DMS53 (cell line): ENCODE measurements at regions not wholly inside any gene's neighbourhood (a gene's known extent, or its start where the extent isn't known, plus 50 kb on each side); places are given as distances from the start of the nearest gene placed in this dataset.

Source experiments
- DNase-seq: peaks from one replicate; lab custom pipeline; 2025; lab: John Stamatoyannopoulos, UW

DNA sequence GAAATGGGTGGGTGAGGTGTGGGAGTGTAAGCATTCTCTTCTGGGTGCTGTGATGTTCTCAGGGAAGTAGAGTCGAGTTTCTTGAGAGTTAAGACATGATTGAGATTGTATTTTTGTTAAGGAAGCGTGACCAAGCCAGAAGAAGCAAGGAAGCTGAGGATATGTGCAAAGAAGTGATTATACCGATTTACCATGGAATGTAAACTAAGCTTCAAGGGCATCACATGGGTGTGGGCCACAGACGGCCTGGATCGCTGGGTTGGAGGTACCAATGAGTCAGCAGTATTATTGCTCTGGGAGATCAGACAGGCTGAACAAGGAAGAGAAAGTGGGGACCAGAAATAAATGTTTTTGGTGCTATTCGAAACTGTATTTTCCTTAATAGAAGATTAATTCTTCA lies 184.1 kb upstream of the GMDS start:
- DNase-seq, result no peak

DNA sequence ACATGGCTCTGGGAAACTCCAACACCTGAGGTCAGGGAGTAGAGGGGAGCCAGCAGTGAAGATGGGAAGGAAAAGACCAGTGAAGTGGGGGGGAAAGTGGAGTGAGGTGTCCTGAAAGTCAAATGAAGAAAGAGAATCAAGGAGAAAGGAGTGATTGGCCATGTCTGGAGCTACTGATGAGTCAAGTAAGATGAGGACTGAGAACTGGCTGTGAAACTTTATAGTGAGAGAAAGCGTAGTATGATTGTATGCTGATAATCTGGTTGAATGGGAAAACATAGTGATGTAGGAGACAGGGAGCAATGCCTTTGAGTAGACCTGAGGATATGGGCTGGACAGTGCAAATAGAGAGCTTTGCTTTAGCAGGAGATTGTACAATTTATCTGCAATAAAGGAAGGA lies 183.6 kb upstream of the GMDS start:
- no peak for DNase-seq

DNA sequence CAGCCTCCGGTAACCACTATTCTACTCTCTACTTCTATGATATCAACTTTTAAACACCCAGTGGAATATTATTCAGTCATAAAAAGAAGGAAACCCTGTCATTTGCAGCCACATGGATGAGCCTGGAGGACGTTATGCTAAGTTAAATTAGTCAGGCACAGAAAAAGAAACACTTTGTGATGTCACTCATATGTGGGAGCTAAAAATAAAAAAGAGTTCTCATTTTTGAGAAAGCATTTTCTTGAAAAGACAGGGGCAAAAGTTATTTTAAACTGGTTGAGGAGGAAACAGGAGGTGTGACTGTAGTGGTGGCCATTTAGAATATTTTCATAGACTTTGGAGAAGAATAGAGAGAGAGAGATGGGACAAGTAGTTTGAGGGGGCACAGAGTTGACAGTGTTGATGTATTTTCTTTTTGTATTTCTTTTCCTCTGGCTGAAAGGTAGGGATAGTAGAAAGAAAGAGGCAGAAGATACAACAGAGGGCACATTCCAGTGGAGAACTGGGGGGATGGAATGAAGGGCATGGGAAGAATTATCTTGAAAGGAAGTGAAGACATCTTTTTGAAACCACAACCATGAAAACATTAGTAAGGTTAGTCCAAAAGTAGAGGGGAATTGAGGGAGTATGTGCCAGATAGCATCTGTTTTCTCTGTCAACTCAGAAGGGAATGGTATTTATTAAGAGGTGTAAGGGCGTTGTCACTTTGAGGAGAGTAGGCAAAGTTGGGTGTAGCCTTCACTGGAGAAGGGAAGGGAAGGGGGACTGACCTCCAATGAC lies 181.3 kb upstream of the GMDS start:
- no peak for DNase-seq

DNA sequence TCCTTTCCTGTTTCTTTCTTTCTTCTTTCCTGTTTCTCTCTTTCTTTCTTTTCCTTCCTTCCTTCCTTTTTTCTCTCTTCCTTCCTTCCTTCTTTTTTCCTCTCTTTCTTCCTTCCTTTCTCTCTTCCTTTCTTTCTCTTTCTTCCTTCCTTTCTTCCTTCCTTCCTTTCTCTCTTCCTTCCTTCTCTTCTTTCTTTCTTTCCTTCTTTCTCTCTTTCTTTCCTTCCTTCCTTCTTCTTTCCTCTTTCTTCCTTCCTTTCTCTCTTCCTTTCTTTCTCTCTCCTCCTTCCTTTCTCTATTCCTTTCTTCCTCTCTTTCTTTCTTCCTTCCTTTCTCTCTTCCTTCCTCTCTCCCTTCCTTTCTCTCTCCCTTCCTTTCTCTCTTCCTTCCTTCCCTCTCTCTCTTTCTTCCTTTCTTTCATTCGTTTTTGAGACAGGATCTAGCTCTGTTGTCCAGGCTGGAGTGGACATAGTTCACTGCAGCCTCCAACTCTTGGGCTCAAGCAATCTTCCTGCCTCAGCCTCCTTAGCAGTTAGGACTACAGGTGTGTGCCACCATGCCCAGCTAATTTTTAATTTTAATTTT lies 170.8 kb upstream of the GMDS start:
- no peak for DNase-seq

DNA sequence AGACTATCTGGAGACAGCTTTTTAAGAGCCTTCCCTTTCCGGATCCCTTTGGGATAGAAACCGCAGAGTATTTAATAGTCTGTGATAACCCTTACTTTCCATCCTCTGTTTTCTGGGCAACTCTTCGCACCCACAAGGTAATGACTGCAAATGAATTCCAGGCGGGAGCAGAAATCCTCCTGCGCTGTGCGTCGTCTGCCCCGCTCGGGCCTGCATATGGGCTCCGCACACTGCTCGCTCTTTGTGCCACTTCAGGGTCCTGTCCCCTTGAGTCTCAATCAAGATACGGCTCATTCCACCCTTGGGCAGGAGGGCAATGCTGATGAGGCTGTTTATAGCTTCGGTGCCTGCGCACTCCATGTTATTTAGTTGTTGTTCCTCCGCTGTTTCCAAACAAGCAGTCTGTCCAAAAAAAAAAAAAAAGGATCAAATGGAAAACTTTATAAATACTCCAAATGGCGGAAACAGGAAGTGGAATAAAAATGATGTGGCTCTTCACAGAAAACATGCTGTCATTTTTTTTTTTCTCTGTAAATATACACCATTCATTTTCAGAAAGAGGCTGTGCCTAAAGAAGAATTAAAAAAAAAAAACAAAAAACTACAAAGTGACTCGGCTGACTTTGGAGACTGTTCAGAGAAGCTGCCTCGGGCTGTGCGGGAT lies 169.6 kb upstream of the GMDS start:
- DNase-seq, result no peak

DNA sequence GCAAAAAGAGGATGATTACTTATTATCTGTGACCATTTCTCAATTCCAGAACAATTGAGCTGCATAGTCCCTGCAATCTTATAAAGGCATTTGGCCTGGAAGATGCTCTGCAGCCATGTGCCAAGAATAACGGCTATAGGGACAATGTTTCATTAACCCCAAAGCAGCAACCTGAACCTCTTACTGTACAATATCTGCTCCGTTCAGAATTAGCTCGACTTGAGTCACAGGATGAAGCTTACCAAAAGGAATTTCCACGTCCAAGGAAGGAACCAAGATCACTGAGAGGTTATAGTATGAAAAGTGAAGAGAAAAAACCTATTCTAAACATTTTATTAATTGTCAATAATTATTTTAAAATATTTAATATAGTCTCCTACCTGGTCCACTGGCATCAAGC lies 167.3 kb upstream of the GMDS start:
- no peak for DNase-seq

DNA sequence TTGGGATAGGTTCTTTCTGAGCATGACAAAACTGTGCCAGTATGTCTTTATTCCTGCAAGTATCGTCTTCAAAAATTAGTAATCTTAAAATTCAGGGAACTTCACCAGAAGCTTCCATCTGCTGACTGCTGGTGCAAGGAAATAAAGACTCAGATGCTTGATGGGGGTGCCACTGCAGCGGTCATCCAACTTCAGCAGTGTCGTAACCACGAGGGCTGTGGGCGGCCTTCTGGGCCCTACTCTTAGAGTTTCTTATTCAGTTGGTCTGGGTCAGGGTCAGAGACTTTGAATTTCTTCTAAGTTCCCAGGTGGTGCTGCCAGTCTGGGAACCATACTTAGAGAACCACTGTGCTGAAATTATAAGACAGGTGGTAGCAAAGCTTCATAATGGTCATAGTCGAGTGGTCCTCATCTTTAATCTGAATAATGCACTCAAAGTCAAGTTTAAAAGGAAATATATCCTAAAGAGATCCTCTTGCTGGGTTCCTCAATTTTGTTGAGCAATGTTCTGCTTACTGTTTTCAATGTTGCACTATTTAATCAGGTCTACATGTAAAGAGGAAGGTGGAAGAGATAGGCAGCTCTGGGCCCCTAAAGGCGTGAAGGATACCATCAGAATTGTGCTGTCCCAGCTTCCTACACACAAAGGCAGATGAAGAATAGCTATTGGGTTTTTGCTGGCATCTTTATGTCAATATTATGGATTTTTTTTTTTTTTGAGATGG lies 165.4 kb upstream of the GMDS start:
- no peak for DNase-seq

DNA sequence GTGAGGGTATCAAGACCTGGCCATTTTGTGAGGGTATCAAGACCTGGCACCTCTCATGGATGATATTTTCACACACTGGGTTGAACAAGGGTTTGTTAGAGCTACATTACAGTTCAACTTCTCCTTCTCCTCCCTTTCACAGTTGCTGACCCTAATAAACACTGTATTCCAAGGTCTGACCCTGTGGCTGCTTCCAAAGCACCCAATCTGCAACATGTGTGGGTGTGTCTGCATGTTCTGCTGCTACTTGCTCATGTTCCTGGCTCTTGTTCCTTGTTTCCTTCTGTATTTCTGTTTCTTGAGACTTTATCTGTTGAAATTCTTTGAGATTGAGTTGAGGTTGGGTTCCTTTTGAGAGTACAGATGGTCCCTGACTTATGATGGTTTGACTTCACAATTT lies 162.1 kb upstream of the GMDS start:
- DNase-seq, result no peak

DNA sequence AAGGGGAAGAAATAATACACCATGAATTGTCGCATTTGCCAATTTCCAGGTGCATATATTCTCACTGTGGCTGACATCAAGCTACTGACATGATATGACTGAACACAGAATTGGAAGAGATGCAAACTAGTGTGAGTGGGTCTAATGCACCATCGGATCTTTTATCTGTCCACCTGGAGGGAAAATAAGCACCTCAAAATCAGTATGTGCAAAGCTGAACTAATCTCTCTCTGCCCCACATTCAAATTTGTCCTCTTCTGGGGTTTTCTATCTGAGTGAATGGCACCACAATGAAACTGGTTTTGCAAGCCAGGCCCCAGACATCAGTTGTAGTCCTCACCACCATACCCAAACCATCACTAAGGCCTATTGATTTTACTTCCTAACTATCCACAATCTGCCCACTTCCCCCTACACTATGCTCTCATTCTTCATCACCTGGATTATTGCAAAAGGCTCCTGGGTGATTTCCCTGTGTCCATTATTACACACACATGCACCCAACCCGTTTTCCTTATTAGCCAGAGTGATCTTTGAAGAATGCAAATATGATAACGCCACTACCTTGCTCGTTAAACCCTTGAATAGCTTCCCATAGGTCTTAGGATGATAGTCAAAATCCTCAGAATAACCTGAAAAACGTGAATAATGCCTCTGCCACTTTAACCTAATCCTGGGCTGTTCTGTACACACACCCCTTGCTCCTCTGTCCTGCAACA lies 159.0 kb upstream of the GMDS start:
- no peak for DNase-seq

DNA sequence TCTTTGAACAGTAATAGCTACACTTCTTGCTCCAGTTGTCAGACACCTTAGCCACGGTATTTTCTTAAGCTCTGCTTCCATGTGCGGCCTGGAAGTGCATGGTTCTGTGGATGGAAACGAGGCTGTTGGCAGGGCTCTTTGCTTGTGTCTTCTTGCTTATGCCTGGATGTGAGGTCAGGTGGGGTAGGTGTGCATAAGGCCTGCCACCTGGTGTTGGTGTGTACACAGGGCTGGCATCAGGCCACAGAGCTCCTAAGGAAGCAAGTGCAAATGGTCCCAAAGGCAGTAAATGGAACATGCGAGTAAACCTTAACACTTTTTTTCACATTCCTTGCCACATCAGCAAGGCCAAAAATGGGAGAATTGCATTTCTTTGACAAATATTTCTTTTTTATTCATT lies 158.1 kb upstream of the GMDS start:
- peak; percentile 89 for DNase-seq

DNA sequence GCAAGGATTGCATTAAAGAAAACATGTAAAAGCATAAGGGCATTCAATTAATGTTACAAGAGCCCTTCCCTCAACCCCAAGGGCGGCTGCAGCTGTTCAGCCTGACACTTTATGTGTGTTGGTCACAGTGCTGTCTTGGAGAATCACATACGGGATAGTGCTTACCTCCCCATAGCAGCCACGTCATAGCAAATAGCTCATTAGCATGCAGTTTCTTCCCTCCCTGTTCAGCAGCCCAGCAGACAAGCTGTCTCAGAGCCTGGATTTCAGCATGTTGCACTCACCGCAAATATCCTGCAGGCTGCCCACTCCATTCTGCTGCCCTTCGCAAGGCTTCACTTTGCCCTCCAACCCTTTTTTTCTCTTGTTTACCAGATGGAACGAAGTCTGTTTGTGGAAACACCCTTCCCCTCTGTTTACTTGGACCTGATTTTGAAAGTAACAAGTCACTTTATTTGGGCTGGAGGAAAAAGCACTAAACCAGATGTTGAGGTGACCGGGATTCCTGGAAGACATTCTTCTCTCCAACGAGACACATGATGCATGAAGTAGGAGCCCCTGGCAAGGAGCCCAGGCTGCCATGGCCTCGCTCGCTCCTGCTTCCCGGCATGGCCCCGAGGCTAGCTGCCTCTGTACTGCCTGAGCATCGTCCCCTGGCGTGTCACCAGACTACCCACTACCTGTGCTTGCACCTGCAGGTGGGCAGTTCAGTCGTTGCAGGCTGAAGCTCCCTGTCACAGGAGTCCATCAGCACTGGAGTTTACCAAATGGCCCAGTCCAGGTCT lies 151.6 kb upstream of the GMDS start:
- DNase-seq, result no peak

DNA sequence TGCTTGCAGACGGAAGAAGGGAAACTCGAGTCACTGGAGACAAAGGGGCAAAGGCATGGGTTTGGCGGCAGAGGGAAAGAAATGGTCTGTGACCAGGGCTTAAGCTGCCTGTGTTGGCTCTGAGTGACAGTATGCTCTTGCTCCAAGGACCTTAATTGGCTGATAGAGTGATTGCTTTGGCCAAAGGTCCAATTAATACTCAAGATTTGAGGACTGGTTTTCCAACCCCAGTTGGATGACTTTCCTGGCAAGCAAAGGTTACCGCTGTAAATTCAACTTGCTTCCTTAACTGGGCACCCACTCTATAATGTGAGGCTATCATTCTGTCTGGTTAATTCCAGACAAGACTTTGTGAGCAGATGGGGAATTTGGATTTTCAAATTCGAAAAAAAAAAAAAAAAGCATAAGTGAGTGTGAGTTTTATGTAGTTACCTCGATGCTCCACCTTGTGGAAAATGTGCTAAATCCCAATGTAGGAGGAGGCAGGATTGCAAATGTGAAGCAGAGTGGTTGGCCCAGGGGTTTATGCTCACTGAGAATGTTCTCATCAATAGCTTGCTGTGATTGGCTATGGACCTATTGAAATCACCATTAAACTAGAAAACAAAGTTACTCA lies 150.7 kb upstream of the GMDS start:
- no peak for DNase-seq

DNA sequence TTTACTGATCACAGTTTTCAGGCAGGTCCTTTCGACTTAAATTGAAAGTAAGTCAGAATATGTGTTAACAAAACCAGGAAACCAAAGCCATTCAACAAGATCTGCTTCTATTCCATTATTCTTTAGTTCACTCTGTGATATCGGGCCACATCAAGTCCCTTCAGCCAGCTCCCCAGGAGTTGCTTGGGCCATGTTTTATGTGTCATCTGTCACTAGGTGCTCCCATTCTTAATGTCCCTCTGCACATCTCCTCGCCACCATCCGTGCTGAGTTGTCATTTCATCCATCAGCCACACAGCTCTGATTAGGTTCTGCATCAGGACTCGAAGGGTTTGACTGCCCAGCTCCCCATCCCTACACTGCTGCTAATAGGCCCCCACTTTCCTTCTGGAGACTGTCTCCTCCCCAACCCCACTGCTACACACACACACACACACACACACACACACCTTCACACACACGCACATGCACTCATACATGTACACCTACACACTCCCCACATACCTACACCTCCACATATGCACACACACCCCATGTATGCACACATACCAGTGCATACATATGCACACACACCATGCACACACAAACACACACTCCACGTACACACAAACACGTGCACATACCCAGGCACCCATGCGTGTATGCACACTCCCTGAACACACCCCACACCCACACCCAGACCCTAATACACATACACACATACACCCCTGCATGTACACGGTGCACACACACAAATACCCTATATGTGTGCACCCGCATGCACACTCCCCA lies 143.3 kb upstream of the GMDS start:
- no peak for DNase-seq

DNA sequence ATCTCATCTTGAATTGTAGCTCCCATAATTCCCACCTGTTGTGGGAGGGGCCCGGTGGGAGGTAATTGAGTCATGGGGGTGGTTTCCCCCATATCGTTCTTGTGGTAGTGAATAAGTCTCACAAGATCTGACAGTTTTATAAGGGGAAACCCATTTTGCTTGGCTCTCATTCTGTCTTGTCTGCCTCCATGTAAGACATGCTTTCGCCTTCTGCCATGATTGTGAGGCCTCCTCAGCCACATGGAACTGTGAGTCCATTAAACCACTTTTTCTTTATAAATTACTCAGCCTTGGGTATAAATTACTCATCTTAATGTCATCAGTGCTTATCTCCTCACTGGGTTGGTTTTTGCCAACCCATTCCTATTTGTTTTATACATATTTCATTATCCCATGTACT lies 142.0 kb upstream of the GMDS start:
- DNase-seq, result no peak

DNA sequence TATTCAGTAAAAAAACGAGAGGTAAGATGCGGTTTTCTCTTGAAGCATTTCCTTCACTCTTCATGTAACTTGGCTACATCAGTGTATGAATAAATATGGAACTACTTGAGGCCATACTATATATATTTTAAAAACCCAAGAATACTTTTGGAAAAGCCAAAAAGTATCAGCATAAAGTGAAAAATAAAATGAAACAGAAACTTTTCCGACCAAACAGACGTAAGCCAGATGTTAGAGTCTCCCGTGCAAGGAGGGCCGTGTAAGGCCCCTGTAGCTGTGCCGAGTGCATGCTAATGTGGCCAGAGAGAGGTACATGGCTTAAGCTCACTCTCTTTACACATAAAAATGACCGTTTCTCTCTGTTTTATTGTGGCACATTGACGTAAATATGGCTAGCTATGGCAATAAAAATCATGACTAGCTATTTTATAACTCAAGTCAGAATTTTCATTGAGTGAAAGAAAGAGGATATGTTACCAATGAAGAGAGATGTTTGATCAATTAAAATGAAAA lies 140.1 kb upstream of the GMDS start:
- DNase-seq, result no peak

DNA sequence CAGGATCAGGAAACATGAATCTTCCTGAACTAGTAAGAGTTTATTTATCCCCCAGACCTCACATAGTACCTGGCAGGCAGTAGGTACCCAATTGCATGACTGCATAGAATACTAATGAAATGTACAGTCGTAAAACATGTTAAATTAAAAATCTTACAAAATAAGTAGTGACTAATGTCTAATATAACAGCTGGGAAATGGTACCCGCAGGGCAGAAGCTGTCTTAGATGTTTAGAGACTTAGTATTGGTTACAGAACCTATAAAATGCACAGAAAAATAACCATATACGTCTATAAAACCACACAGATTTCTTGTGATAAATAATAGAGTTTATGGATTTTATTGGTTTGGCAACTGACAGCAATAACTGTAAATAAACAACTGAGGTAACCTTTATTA lies 139.1 kb upstream of the GMDS start:
- DNase-seq, result no peak

DNA sequence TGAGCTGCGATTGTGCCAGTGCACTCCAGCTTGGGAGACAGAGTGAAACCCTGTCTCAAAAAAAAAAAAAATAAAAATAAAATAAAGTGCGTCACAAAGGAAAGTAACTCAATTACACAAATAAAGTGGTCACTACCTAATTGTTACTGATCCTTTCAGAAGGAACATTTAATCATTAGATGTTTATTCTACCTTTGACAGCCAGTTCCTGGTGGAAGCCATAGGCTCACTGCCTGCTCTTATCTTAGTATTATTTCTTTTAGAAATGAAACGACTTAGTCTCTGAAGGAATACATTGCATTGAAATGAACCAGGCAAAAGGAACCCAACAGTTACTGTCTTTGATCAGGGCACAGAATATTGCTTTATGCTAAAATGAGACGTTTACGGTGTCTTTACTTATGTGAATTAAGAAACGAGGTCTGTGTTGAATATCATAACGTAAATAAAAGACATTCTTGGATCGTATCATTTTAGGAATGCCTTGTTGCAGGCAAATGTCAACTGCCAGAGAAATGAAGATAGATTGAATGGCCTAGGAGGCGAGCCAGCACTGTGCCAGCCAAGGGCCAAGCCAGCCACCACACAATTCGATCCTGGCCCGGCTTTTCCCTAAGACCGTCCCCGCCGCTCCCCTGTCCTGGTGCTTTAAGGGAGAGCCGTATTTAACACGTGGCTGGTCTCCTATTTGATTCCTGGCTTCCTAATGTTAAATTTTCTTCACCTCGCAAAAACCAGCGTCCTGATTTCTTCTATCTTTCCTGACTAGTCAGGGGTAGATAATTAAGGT lies 136.7 kb upstream of the GMDS start:
- no peak for DNase-seq

DNA sequence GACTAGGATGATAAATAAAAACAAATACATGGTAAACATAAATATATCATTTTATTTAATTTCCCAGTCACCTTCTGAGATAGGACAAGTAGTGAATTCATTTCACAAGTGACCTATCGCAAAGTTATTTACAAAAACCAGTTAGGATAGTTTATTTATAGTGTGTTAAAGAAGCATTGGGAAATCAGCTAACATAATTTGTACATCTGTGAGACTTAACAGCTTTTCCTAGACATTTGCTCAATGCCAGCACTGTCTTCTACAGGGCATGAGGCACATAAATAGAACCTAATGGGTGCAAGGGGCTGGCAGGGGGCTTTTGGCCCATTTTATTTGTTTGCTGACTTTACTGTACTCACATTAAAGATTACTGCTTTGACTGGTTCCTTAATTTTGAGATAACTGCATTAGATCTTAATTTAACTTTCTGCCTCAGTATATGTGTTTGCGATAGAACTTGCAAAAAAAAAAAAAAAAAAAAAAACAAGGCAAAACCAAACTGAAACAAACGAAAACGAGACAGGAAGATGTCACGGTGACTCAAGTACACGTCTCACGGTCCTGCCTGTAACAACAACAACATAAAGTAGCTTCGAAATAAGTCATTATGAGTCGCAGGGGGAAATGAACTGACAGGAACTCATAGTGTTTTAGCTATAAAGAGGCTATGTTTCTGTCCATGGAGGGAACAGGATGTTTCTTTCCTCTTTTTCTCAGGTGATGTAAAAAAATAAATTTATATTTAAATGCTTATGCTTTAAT lies 133.7 kb upstream of the GMDS start:
- DNase-seq, result no peak
